Heart left ventricle (tissue), 16 donors: ENCODE measurements at regions not wholly inside any gene's neighbourhood (a gene's known extent, or its start where the extent isn't known, plus 50 kb on each side); places are given as distances from the start of the nearest gene placed in this dataset.
"Not testable (repeated sequence)": the region's sequence is repeated elsewhere in the genome, so short reads cannot be mapped to it uniquely, and the experiment has no call there.

Experiments used
- ATAC-seq, 4 donors: fragments of 200-7000 bp; cut with Tn5 transposase; one replicate each; pipeline ENCODE4 v1.9.1; 2020 to 2022; ENCODE audit warnings: moderate library complexity in 4 of 4, mild to moderate bottlenecking in 3 of 4, moderate number of reproducible peaks in 1 of 4
- DNase-seq, 5 donors: peaks; one replicate each; pipeline ENCODE4 v3.0.0-alpha.2; 2020
- H3K27ac ChIP-seq, 12 donors: fragments of 200-600 bp; sonication (generic) in 4 of 12; one replicate each; pipeline versions ENCODE4 v1.5.0 to v1.8.0; 2016 to 2022; ENCODE audit warnings: mild to moderate bottlenecking in 2 of 12
- H3K27me3 ChIP-seq, 9 donors: fragments of 200-600 bp; sonication (generic) in 2 of 9; one replicate each; pipeline versions ENCODE4 v1.5.1 to v1.8.0; 2016 to 2022; ENCODE audit warnings: mild to moderate bottlenecking in 3 of 9
- H3K36me3 ChIP-seq, 9 donors: fragments of 200-600 bp; sonication (generic) in 2 of 9; one replicate each; pipeline versions ENCODE4 v1.5.0 to v1.8.0; 2018 to 2022; ENCODE audit warnings: mild to moderate bottlenecking in 2 of 9
- H3K4me1 ChIP-seq, 12 donors: fragments of 200-600 bp; sonication (generic) in 4 of 12; one replicate each; pipeline versions ENCODE4 v1.5.0 to v1.8.0; 2016 to 2022; ENCODE audit warnings: mild to moderate bottlenecking in 3 of 12
- H3K4me3 ChIP-seq, 12 donors: fragments of 200-600 bp; sonication (generic) in 4 of 12; one replicate each; pipeline versions ENCODE4 v1.5.0 to v1.8.0; 2017 to 2022; ENCODE audit warnings: mild to moderate bottlenecking in 9 of 12, moderate library complexity in 4 of 12
- H3K9me3 ChIP-seq, 12 donors: fragments of 200-600 bp; sonication (generic) in 4 of 12; one replicate each; pipeline versions ENCODE4 v1.5.0 to v1.8.0; 2016 to 2022; ENCODE audit warnings: mild to moderate bottlenecking in 1 of 12
- CTCF ChIP-seq, 12 donors: fragments of 200-600 bp; sonication (generic) in 4 of 12; IDR thresholded peaks; one replicate each; pipeline versions ENCODE4 v1.5.0 to v1.8.0; 2018 to 2022; ENCODE audit warnings: antibody characterized with exemption in 12 of 12, mild to moderate bottlenecking in 5 of 12
- POLR2A ChIP-seq, 2 donors: fragments of 450-650 bp; IDR thresholded peaks; one replicate each; pipeline ENCODE4 v1.6.1; 2017; ENCODE audit warnings: antibody characterized with exemption in 2 of 2, mild to moderate bottlenecking in 2 of 2, moderate library complexity in 2 of 2
- WGBS, 4 donors: extraction: QIAGEN DNeasy Blood & Tissue Kit in 2 of 4; methylation state at CpG; one replicate each; pipeline versions ENCODE4 v1.1.5 to v1.1.7; 2013 to 2018; 5-methylcytosine and 5-hydroxymethylcytosine counted together
- intact Hi-C, 10 donors: fragments of 100-400 bp; cut with DNase I; formaldehyde crosslinking; loops; one replicate each; pipeline versions ENCODE4 v1.11.1 to v1.14.2; 2022
- donor health status: ischemic (EF 13 %, LVEDD 7.1; RV severe dilation, severe dysfunction).
- donor health status: healthy with polysubstance abuse.
- donor health status: DM: no; HTN: yes; CAD: no.
- donor health status: DM: no; HTN: no; CAD: no.
- donor health status: ischemic (EF 25% LVEDD 6.9; RV normal size, moderate dysfunction).
- donor health status: ischemic (EF 25% LVEDD 5.7; RV mildly dilated, moderate dysfunction).
- donor health status: healthy.
- donor health status: DM: yes; HTN: yes; CAD: no.
- donor health status: ischemic (EF 35%, LVEDD 5.7; RV mildly dilated, moderate dysfunction).
- donor health status: nonischemic (EF 11% LVEDD 7.7; RV severe dilation, severe dysfunction).
- donor health status: DM: yes; HTN: yes; CAD: no.
- donor health status: PGD.
- donor health status: ischemic (EF 29% LVEDD 5.4; RV normal size, mild dysfunction).
- donor health status: nonischemic (EF 23%, LVEDD 6.1; RV moderate dilation, normal function).

- Histone ChIP-seq H3K9me3 (no peaks in the 10 kb centered on the region), H3K4me3 (no peak overlapping the region), H3K27me3 (no peaks in the 10 kb centered on the region), H3K27ac (no peak overlapping the region), H3K36me3 (no peaks in the 10 kb centered on the region), H3K4me1 (no peaks in the 10 kb centered on the region)
- DNase-seq: no peak
- 57 to 71% (median 62%) methylated on average over 3 of the region's 3 CpGs for WGBS, 4 donors
- ATAC-seq: no peak
- TF ChIP-seq POLR2A (IDR thresholded peaks at IDR 0.05) (no peak), CTCF (IDR thresholded peaks at IDR 0.05) (no peak)
- intact Hi-C loops: no loop called here
These were observed 246.1 kb upstream of the CYRIA start for GRCh38 chr2:16911746-16912145.

GRCh38 chr2:16908656-16909055, 243.0 kb upstream of the CYRIA start:
- intact Hi-C loops: no loop called here
- no peak for DNase-seq
- WGBS, 4 donors: 42 to 81% (median 77%) methylated on average over 1 of the region's 1 CpG
- ATAC-seq: no peak
- TF ChIP-seq CTCF (IDR thresholded peaks at IDR 0.05): no peak
- TF ChIP-seq POLR2A (IDR thresholded peaks at IDR 0.05): no peak
- Histone ChIP-seq H3K4me1 (no peaks in the 10 kb centered on the region), H3K36me3 (no peaks in the 10 kb centered on the region), H3K9me3 (no peaks in the 10 kb centered on the region), H3K27me3 (no peaks in the 10 kb centered on the region), H3K4me3 (no peak overlapping the region), H3K27ac (no peak overlapping the region)

GRCh38 chr2:16907645-16908282, 242.1 kb upstream of the CYRIA start:
- Histone ChIP-seq H3K27me3 (no peaks in the 10 kb centered on the region), H3K9me3 (no peaks in the 10 kb centered on the region), H3K4me1 (no peaks in the 10 kb centered on the region), H3K36me3 (no peaks in the 10 kb centered on the region), H3K4me3 (no peak overlapping the region), H3K27ac (no peak overlapping the region)
- WGBS, 4 donors: 63 to 75% (median 71%) methylated on average over 3 of the region's 3 CpGs
- TF ChIP-seq POLR2A (IDR thresholded peaks at IDR 0.05) (no peak), CTCF (IDR thresholded peaks at IDR 0.05) (no peak)
- DNase-seq (no peak), ATAC-seq (no peak)
- intact Hi-C loops: no loop called here

GRCh38 chr2:16905325-16905724, 239.7 kb upstream of the CYRIA start:
- ATAC-seq, DNase-seq, H3K27me3 ChIP-seq, H3K4me1 ChIP-seq, H3K36me3 ChIP-seq, H3K9me3 ChIP-seq, H3K4me3 ChIP-seq, H3K27ac ChIP-seq, intact Hi-C loops: not testable (repeated sequence)
- 86 to 96% (median 94%) methylated on average over 5 of the region's 5 CpGs for WGBS, 4 donors

GRCh38 chr2:16900405-16901025, 234.9 kb upstream of the CYRIA start:
- no peaks in the 10 kb centered on the region for H3K9me3 ChIP-seq
- H3K27me3 ChIP-seq: no peaks in the 10 kb centered on the region
- ATAC-seq (no peak), DNase-seq (no peak)
- H3K4me1 ChIP-seq: no peaks in the 10 kb centered on the region
- WGBS, 4 donors: 54 to 60% (median 57%) methylated on average over 6 of the region's 6 CpGs
- TF ChIP-seq CTCF (IDR thresholded peaks at IDR 0.05) (peak in 4 of 12 donors; percentile 21 to 34 (median 24)), POLR2A (IDR thresholded peaks at IDR 0.05) (no peak)
- no peaks in the 10 kb centered on the region for H3K36me3 ChIP-seq
- intact Hi-C loops: no loop called here
- H3K27ac ChIP-seq: no peak overlapping the region
- H3K4me3 ChIP-seq: no peak overlapping the region
